HCT116 (cell line): ENCODE measurements at regions not wholly inside any gene's neighbourhood (a gene's known extent, or its start where the extent isn't known, plus 50 kb on each side); places are given as distances from the start of the nearest gene placed in this dataset.

Source experiments
- ATAC-seq: fragments of 200-7000 bp; cut with Tn5 transposase; 2 replicates; pipeline ENCODE4 v1.9.1; 2020; ENCODE audit warnings: mild to moderate bottlenecking, moderate library complexity
- BruUV-seq: library from RNA; stranded (reverse); fragments of 400-500 nt; replicated peaks from 2 replicates; lab custom pipeline; 2021; lab: Mats Ljungman, UMichigan
- CTCF ChIA-PET: fragments of 300-600 bp; sonication (Branson Sonifier 250); formaldehyde crosslinking; loops from one replicate; lab custom pipeline; 2021; ENCODE audit warnings: antibody characterized with exemption; lab: Charles Lee
- POLR2A ChIA-PET: fragments of 300-600, 350-600 bp; sonication (Branson Sonifier 250); formaldehyde crosslinking; loops from one replicate; lab custom pipeline; 2021; ENCODE audit warnings: antibody characterized with exemption; lab: Charles Lee
- RAD21 ChIA-PET, 2 experiments: fragments of 300-600 bp; sonication (Branson Sonifier 250); formaldehyde crosslinking; loops; one replicate each; lab custom pipeline; 2023; ENCODE audit warnings: low total read pairs in 2 of 2; ENCODE audit not compliant: uncharacterized antibody in 2 of 2, unreplicated experiment in 2 of 2, low non-redundant PET in 1 of 2; lab: Charles Lee
- DNase-seq: peaks from one replicate; pipeline ENCODE4 v3.0.0-alpha.2; 2010; ENCODE audit warnings: low read depth, low spot score
- H2AFZ ChIP-seq: fragments of 200-600 bp; shearing (Covaris generic), sonication (generic); 2 replicates; pipeline ENCODE4 v1.6.1; 2017; ENCODE audit warnings: low read depth, mixed run types, mixed read lengths, antibody characterized with exemption, low read length; ENCODE audit not compliant: poor library complexity, severe bottlenecking
- H3K27ac ChIP-seq: 2 replicates; pipeline ENCODE4 v1.5.1; 2012; ENCODE audit warnings: low read depth, low read length
- H3K27me3 ChIP-seq: fragments of 200-600 bp; sonication (generic); 2 replicates; pipeline ENCODE4 v1.6.1; 2016; ENCODE audit warnings: mixed run types, low read length, mixed read lengths; ENCODE audit not compliant: insufficient read depth
- H3K36me3 ChIP-seq, 2 experiments: fragments of 200-500 bp in 1 of 2; fragments of 200-600 bp in 1 of 2; sonication (Bioruptor generic) in 1 of 2; sonication (generic) in 1 of 2; 2 replicates each; pipeline versions ENCODE4 v1.5.1 to v1.6.1; 2014 to 2016; ENCODE audit warnings: low read length in 2 of 2, inconsistent platforms in 1 of 2, mixed read lengths in 1 of 2, mixed run types in 1 of 2; ENCODE audit not compliant: insufficient read depth in 2 of 2, control insufficient read depth in 1 of 2
- H3K4me1 ChIP-seq, 2 experiments: fragments of 200-600 bp in 1 of 2; sonication (generic) in 1 of 2; 2 replicates each; pipeline versions ENCODE4 v1.5.1 to v1.6.1; 2012 to 2017; ENCODE audit warnings: low read length in 2 of 2, inconsistent platforms in 1 of 2, mild to moderate bottlenecking in 1 of 2, mixed read lengths in 1 of 2, mixed run types in 1 of 2, moderate library complexity in 1 of 2; ENCODE audit not compliant: insufficient read depth in 2 of 2, control insufficient read depth in 1 of 2
- H3K4me2 ChIP-seq: fragments of 200-600 bp; sonication (generic); 2 replicates; pipeline ENCODE4 v1.6.1; 2017; ENCODE audit warnings: mixed run types, low read length, mixed read lengths
- H3K4me3 ChIP-seq, 2 experiments: fragments of 200-600 bp in 1 of 2; sonication (generic) in 1 of 2; replicated peaks in 1 of 2; 2 replicates each; pipeline ENCODE4 v1.5.1; 2011 to 2016; ENCODE audit warnings: low read length in 2 of 2, control low read depth in 1 of 2, low read depth in 1 of 2, mild to moderate bottlenecking in 1 of 2, mixed read lengths in 1 of 2, mixed run types in 1 of 2
- H3K79me2 ChIP-seq: fragments of 200-600 bp; sonication (generic); 2 replicates; pipeline ENCODE4 v1.6.1; 2017; ENCODE audit warnings: mild to moderate bottlenecking, mixed run types, low read length, moderate library complexity, mixed read lengths; ENCODE audit not compliant: insufficient read depth
- H3K9ac ChIP-seq: fragments of 200-600 bp; sonication (generic); 2 replicates; pipeline ENCODE4 v1.6.1; 2016; ENCODE audit warnings: low read length, mixed read lengths
- H3K9me2 ChIP-seq: fragments of 200-600 bp; sonication (generic), shearing (Covaris generic); 2 replicates; pipeline ENCODE4 v1.6.1; 2017; ENCODE audit warnings: mixed run types, mild to moderate bottlenecking, moderate library complexity; ENCODE audit not compliant: insufficient read depth
- H3K9me3 ChIP-seq, 2 experiments: fragments of 200-500 bp in 1 of 2; fragments of 200-600 bp in 1 of 2; sonication (Bioruptor generic) in 1 of 2; sonication (generic) in 1 of 2; 2 replicates each; pipeline ENCODE4 v1.6.1; 2014 to 2017; ENCODE audit warnings: low read length in 2 of 2, mixed read lengths in 2 of 2, inconsistent platforms in 1 of 2, low read depth in 1 of 2, mild to moderate bottlenecking in 1 of 2, mixed run types in 1 of 2, moderate library complexity in 1 of 2; ENCODE audit not compliant: control insufficient read depth in 1 of 2, insufficient read depth in 1 of 2
- H4K20me1 ChIP-seq: fragments of 200-600 bp; sonication (generic), shearing (Covaris generic); 2 replicates; pipeline ENCODE4 v1.6.1; 2017; ENCODE audit warnings: mixed run types, mild to moderate bottlenecking, moderate library complexity; ENCODE audit not compliant: insufficient read depth
- ATF3 ChIP-seq: IDR thresholded peaks from 2 replicates; pipeline ENCODE4 v1.6.1; 2012
- CBX3 ChIP-seq: IDR thresholded peaks from 2 replicates; pipeline ENCODE4 v1.6.1; 2012; ENCODE audit warnings: low read depth
- EGR1 ChIP-seq: IDR thresholded peaks from 2 replicates; pipeline ENCODE4 v1.6.1; 2012; ENCODE audit warnings: low read depth
- ELF1 ChIP-seq: IDR thresholded peaks from 2 replicates; pipeline ENCODE4 v1.6.1; 2012; ENCODE audit warnings: low read depth, borderline replicate concordance
- EZH2 ChIP-seq: fragments of 200-600 bp; sonication (generic); IDR thresholded peaks from 2 replicates; pipeline ENCODE4 v1.6.1; 2017; ENCODE audit warnings: antibody characterized with exemption, mixed run types
- FOSL1 ChIP-seq: IDR thresholded peaks from 2 replicates; pipeline ENCODE4 v1.6.1; 2012; ENCODE audit warnings: low read depth
- MAX ChIP-seq: IDR thresholded peaks from 2 replicates; pipeline ENCODE4 v1.6.1; 2012
- POLR2A ChIP-seq: IDR thresholded peaks from 2 replicates; pipeline ENCODE4 v1.7.0; 2011; ENCODE audit warnings: borderline replicate concordance; ENCODE audit not compliant: insufficient read depth, insufficient read length; ENCODE audit errors: extremely low read depth
- SIN3A ChIP-seq: IDR thresholded peaks from 2 replicates; pipeline ENCODE4 v1.6.1; 2012; ENCODE audit warnings: low read depth
- TCF7L2 ChIP-seq: IDR thresholded peaks from 2 replicates; pipeline ENCODE4 v1.7.0; 2011; ENCODE audit warnings: borderline replicate concordance, inconsistent platforms; ENCODE audit not compliant: insufficient read depth, insufficient read length; ENCODE audit errors: extremely low read depth
- YY1 ChIP-seq: IDR thresholded peaks from 2 replicates; pipeline ENCODE4 v1.6.1; 2011; ENCODE audit warnings: low read length, low read depth, moderate library complexity, mild to moderate bottlenecking; ENCODE audit not compliant: insufficient replicate concordance; ENCODE audit errors: extremely low read depth
- ZBTB33 ChIP-seq: IDR thresholded peaks from 2 replicates; pipeline ENCODE4 v1.6.1; 2011; ENCODE audit warnings: mild to moderate bottlenecking, low read length, moderate library complexity; ENCODE audit not compliant: insufficient replicate concordance; ENCODE audit errors: extremely low read depth
- ZFX ChIP-seq: fragments of 450-650 bp; IDR thresholded peaks from 2 replicates; pipeline ENCODE4 v1.6.1; 2017
- ZNF274 ChIP-seq: fragments of 200-500 bp; sonication (Bioruptor generic); IDR thresholded peaks from 2 replicates; pipeline ENCODE4 v1.6.1; 2014; ENCODE audit warnings: mild to moderate bottlenecking, low read depth, low read length, inconsistent platforms
- intact Hi-C: fragments of 100-400 bp; cut with micrococcal nuclease; formaldehyde crosslinking; loops from 2 replicates; pipeline ENCODE4 v1.10.0; 2022

GRCh38 chr3:4047366-4047765 is 248.1 kb downstream of the LRRN1 start:
- no peak overlapping the region for H3K9ac ChIP-seq
- RAD21 ChIA-PET = no interaction called here
- no peak for DNase-seq
- TF ChIP-seq EGR1 (no peak), EZH2 (no peak)
- POLR2A ChIA-PET = no interaction called here
- H3K9me2 ChIP-seq = no peaks in the 10 kb centered on the region
- H3K27me3 ChIP-seq = no peaks in the 10 kb centered on the region
- BruUV-seq = no TSS peak
- no peak for ATAC-seq
- no peaks in the 10 kb centered on the region for H3K36me3 ChIP-seq
- H3K9me3 ChIP-seq = no peaks in the 10 kb centered on the region
- no peak overlapping the region for H3K4me3 ChIP-seq
- no peaks in the 10 kb centered on the region for H3K4me1 ChIP-seq
- CTCF ChIA-PET = no interaction called here
- H4K20me1 ChIP-seq = no peaks in the 10 kb centered on the region
- intact Hi-C loops = no loop called here
- no peak overlapping the region for H3K4me2 ChIP-seq
- no peak overlapping the region for H2AFZ ChIP-seq
- no peaks in the 10 kb centered on the region for H3K79me2 ChIP-seq
- no peak overlapping the region for H3K27ac ChIP-seq

- intact Hi-C loops = no loop called here
- H3K4me3 ChIP-seq = no peak overlapping the region
- DNase-seq = no peak
- BruUV-seq = no TSS peak
- no peak overlapping the region for H2AFZ ChIP-seq
- no peaks in the 10 kb centered on the region for H3K36me3 ChIP-seq
- H4K20me1 ChIP-seq = no peaks in the 10 kb centered on the region
- H3K4me2 ChIP-seq = no peak overlapping the region
- ChIA-PET RAD21 (no interaction called here), POLR2A (no interaction called here), CTCF (no interaction called here)
- no peak for TF ChIP-seq ATF3
- no peak for TF ChIP-seq ZFX
- no peak for TF ChIP-seq FOSL1
- no peak for TF ChIP-seq SIN3A
- no peak for TF ChIP-seq ZBTB33
- TF ChIP-seq ZNF274 = no peak
- no peak for TF ChIP-seq POLR2A
- no peak for TF ChIP-seq TCF7L2
- no peak for TF ChIP-seq CBX3
- no peak for TF ChIP-seq MAX
- TF ChIP-seq EGR1 = no peak
- TF ChIP-seq ELF1 = no peak
- no peak for TF ChIP-seq YY1
- H3K27ac ChIP-seq = no peak overlapping the region
- no peaks in the 10 kb centered on the region for H3K9me3 ChIP-seq
- no peak for ATAC-seq
- H3K27me3 ChIP-seq = no peaks in the 10 kb centered on the region
- no peaks in the 10 kb centered on the region for H3K4me1 ChIP-seq
- no peaks in the 10 kb centered on the region for H3K79me2 ChIP-seq
- H3K9ac ChIP-seq = no peak overlapping the region
- H3K9me2 ChIP-seq = no peaks in the 10 kb centered on the region
Measured at GRCh38 chr3:4052706-4053105, 250.5 kb upstream of the SETMAR start.
